ENCODE measurements at regions not wholly inside any gene's neighbourhood (a gene's known extent, or its start where the extent isn't known, plus 50 kb on each side); places are given as distances from the start of the nearest gene placed in this dataset.

DNA sequence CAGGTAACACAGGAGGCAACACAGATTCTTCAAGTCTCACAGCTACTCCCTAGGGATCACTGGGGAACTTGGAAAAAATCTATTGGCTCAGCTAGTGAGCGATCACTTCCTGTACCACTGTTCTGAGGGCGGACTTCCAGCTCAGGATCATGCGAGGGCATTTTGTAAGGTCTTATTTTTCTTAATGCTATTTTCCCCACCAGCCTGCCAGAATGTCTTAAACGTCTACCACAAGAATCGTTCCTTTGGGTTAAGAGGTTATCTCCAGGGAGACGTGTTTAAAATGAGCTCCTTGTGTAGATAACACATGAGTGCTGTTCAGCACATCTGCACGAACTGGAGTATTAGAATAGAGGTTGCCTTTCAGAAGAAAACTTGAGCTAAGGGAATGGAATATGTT, 162.6 kb downstream of the ETNK1 start:
- no peak for TF ChIP-seq POLR2A (IDR thresholded peaks at IDR 0.05; ENCODE audit: low read length)
- TF ChIP-seq, protein P1, sequence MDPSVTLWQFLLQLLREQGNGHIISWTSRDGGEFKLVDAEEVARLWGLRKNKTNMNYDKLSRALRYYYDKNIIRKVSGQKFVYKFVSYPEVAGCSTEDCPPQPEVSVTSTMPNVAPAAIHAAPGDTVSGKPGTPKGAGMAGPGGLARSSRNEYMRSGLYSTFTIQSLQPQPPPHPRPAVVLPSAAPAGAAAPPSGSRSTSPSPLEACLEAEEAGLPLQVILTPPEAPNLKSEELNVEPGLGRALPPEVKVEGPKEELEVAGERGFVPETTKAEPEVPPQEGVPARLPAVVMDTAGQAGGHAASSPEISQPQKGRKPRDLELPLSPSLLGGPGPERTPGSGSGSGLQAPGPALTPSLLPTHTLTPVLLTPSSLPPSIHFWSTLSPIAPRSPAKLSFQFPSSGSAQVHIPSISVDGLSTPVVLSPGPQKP (IDR thresholded peaks at IDR 0.05; ENCODE audit: low read depth, low read length): no peak
- TF ChIP-seq, protein P2, sequence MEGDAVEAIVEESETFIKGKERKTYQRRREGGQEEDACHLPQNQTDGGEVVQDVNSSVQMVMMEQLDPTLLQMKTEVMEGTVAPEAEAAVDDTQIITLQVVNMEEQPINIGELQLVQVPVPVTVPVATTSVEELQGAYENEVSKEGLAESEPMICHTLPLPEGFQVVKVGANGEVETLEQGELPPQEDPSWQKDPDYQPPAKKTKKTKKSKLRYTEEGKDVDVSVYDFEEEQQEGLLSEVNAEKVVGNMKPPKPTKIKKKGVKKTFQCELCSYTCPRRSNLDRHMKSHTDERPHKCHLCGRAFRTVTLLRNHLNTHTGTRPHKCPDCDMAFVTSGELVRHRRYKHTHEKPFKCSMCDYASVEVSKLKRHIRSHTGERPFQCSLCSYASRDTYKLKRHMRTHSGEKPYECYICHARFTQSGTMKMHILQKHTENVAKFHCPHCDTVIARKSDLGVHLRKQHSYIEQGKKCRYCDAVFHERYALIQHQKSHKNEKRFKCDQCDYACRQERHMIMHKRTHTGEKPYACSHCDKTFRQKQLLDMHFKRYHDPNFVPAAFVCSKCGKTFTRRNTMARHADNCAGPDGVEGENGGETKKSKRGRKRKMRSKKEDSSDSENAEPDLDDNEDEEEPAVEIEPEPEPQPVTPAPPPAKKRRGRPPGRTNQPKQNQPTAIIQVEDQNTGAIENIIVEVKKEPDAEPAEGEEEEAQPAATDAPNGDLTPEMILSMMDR (IDR thresholded peaks at IDR 0.05): no peak

Data from A549 (cell line).